Kidney epithelial cell (primary cell): ENCODE measurements at regions not wholly inside any gene's neighbourhood (a gene's known extent, or its start where the extent isn't known, plus 50 kb on each side); places are given as distances from the start of the nearest gene placed in this dataset.
"Not testable (repeated sequence)": the region's sequence is repeated elsewhere in the genome, so short reads cannot be mapped to it uniquely, and the experiment has no call there.

Source experiments
- DNase-seq: peaks from one replicate; pipeline ENCODE4 v3.0.0-alpha.2; 2010; ENCODE audit warnings: low read depth
- H3K27me3 ChIP-seq: 2 replicates; pipeline ENCODE4 v1.6.0; 2011; ENCODE audit warnings: low read length; ENCODE audit not compliant: control insufficient read depth, insufficient read depth
- H3K36me3 ChIP-seq: 2 replicates; pipeline ENCODE4 v1.5.1; 2011; ENCODE audit warnings: low read length; ENCODE audit not compliant: control insufficient read depth, insufficient read depth
- H3K4me3 ChIP-seq: 2 replicates; pipeline ENCODE4 v1.5.1; 2011; ENCODE audit warnings: low read depth, mild to moderate bottlenecking, control low read depth, low read length
- TF ChIP-seq, protein P1 (sequence below): IDR thresholded peaks from 2 replicates; pipeline ENCODE4 v1.5.1; 2011; ENCODE audit warnings: mild to moderate bottlenecking, moderate library complexity, low read length, control low read depth, inconsistent platforms; ENCODE audit not compliant: insufficient read depth, poor library complexity, severe bottlenecking

DNA sequence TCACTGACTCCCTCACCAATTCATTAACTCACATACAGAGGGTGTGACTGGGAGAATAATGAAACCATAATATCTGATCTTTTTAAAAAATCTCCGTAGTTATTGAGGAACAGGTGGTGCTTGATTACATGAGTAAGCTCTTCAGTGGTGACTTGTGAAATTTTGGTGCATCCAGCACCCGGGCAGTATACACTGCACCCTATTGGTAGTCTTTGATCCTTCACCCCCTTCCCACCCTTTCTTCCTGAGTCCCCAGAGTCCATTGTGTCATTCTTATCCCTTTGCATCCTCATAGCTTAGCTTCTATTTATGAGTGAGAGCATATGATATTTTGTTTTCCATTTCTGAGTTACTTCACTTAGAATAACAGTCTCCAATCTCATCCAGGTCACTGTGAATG is 1143.8 kb downstream of the PCDH19 start:
- DNase-seq, result no peak
- TF ChIP-seq, protein P1, sequence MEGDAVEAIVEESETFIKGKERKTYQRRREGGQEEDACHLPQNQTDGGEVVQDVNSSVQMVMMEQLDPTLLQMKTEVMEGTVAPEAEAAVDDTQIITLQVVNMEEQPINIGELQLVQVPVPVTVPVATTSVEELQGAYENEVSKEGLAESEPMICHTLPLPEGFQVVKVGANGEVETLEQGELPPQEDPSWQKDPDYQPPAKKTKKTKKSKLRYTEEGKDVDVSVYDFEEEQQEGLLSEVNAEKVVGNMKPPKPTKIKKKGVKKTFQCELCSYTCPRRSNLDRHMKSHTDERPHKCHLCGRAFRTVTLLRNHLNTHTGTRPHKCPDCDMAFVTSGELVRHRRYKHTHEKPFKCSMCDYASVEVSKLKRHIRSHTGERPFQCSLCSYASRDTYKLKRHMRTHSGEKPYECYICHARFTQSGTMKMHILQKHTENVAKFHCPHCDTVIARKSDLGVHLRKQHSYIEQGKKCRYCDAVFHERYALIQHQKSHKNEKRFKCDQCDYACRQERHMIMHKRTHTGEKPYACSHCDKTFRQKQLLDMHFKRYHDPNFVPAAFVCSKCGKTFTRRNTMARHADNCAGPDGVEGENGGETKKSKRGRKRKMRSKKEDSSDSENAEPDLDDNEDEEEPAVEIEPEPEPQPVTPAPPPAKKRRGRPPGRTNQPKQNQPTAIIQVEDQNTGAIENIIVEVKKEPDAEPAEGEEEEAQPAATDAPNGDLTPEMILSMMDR, result no peak
- H3K36me3 ChIP-seq, result no peaks in the 10 kb centered on the region
- no peaks in the 10 kb centered on the region for H3K27me3 ChIP-seq
- no peak overlapping the region for H3K4me3 ChIP-seq

DNA sequence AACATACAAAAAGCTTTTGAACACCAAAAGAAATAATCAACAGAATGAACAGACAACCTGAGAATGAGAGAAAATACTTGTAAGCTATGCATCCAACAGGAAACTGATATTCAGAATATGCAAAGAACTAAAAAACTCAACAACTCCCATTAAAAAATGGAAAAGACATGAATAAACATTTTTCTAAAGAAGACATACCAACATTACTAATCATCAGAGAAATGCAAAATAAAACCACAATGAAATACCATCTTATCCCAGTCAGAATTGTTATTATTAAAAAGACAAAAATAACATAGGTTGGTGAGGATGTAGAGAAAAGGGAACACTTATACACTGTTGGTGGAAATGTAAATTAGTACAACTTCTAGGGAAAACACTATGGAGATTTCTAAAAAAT is 1161.9 kb downstream of the PCDH19 start:
- DNase-seq, result no peak
- TF ChIP-seq, protein P1, result no peak
- no peak overlapping the region for H3K4me3 ChIP-seq
- H3K36me3 ChIP-seq, result no peaks in the 10 kb centered on the region
- no peaks in the 10 kb centered on the region for H3K27me3 ChIP-seq

- no peak for DNase-seq
- TF ChIP-seq, protein P1, result no peak
- H3K36me3 ChIP-seq, result no peaks in the 10 kb centered on the region
- H3K4me3 ChIP-seq, result no peak overlapping the region
- no peaks in the 10 kb centered on the region for H3K27me3 ChIP-seq
These were observed 1168.1 kb downstream of the PCDH19 start for GRCh38 chrX:99242001-99242400.

DNA sequence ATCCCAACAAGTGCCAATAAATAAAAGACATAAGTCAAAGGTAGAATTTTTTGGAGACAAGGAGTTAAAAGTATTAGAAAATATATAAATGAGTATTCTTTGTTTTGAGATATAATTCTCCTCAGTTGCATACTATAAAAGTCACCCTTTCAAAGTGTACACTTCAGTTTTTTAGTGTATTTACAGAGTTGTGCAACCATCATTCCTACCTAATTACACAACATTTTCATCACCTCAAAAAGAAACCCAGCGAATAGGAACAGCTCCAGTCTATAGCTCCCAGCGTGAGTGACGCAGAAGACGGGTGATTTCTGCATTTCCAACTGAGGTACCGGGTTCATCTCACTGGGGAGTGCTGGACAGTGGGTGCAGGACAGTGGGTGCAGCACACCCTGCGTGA is 1175.7 kb downstream of the PCDH19 start:
- not testable (repeated sequence) for DNase-seq, H3K27me3 ChIP-seq, H3K36me3 ChIP-seq, H3K4me3 ChIP-seq

DNA sequence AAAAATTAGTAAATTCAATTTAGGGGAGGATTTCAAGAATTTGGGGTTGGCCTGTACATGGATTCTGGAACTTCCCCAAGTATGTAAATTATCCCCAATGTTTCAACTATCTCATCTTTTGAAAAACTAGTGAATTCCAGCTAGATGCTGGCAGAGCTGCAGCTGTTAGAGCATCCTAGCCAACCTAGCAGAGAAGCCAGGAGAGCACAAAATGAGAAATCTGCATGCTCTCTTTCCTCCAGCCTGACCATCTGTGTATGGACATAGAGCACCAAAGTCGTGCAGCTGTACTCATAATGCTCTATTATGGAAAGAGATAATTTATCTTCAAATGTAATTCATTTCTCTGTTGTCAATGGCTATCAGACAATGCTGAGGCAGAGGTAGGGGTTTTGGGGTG is 1217.7 kb downstream of the PCDH19 start:
- TF ChIP-seq, protein P1, result no peak
- no peak overlapping the region for H3K4me3 ChIP-seq
- no peaks in the 10 kb centered on the region for H3K36me3 ChIP-seq
- H3K27me3 ChIP-seq, result no peaks in the 10 kb centered on the region
- DNase-seq, result no peak

DNA sequence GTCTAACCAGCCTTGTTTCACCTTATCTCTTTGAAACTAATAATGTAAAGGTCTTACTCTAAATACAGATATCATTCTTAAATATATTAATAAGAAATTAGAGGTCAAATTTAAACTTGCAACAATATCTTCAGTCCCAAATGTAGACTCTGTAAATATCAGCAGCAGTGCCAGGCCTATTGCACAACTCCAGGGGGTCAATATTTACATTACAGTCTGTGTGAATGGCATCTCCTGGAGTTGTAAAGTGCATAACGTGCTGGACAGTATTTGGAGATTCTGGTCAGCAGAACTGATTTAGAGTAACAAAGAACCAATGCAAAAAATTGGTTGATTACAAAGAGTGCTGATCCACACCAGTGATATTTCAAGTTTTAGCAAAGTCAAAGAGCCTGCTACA is 1225.9 kb downstream of the PCDH19 start:
- TF ChIP-seq, protein P1, result no peak
- Histone ChIP-seq H3K27me3 (no peaks in the 10 kb centered on the region), H3K4me3 (no peak overlapping the region), H3K36me3 (no peaks in the 10 kb centered on the region)
- DNase-seq, result no peak
